HCT116 (cell line): ENCODE measurements at regions not wholly inside any gene's neighbourhood (a gene's known extent, or its start where the extent isn't known, plus 50 kb on each side); places are given as distances from the start of the nearest gene placed in this dataset.

Source experiments
- ATAC-seq: fragments of 200-7000 bp; cut with Tn5 transposase; 2 replicates; pipeline ENCODE4 v1.9.1; 2020; ENCODE audit warnings: mild to moderate bottlenecking, moderate library complexity
- BruUV-seq: library from RNA; stranded (reverse); fragments of 400-500 nt; replicated peaks from 2 replicates; lab custom pipeline; 2021; lab: Mats Ljungman, UMichigan
- CTCF ChIA-PET: fragments of 300-600 bp; sonication (Branson Sonifier 250); formaldehyde crosslinking; loops from one replicate; lab custom pipeline; 2021; ENCODE audit warnings: antibody characterized with exemption; lab: Charles Lee
- POLR2A ChIA-PET: fragments of 300-600, 350-600 bp; sonication (Branson Sonifier 250); formaldehyde crosslinking; loops from one replicate; lab custom pipeline; 2021; ENCODE audit warnings: antibody characterized with exemption; lab: Charles Lee
- RAD21 ChIA-PET, 2 experiments: fragments of 300-600 bp; sonication (Branson Sonifier 250); formaldehyde crosslinking; loops; one replicate each; lab custom pipeline; 2023; ENCODE audit warnings: low total read pairs in 2 of 2; ENCODE audit not compliant: uncharacterized antibody in 2 of 2, unreplicated experiment in 2 of 2, low non-redundant PET in 1 of 2; lab: Charles Lee
- DNase-seq: peaks from one replicate; pipeline ENCODE4 v3.0.0-alpha.2; 2010; ENCODE audit warnings: low read depth, low spot score
- H2AFZ ChIP-seq: fragments of 200-600 bp; shearing (Covaris generic), sonication (generic); 2 replicates; pipeline ENCODE4 v1.6.1; 2017; ENCODE audit warnings: low read depth, mixed run types, mixed read lengths, antibody characterized with exemption, low read length; ENCODE audit not compliant: poor library complexity, severe bottlenecking
- H3K27ac ChIP-seq: 2 replicates; pipeline ENCODE4 v1.5.1; 2012; ENCODE audit warnings: low read depth, low read length
- H3K27me3 ChIP-seq: fragments of 200-600 bp; sonication (generic); 2 replicates; pipeline ENCODE4 v1.6.1; 2016; ENCODE audit warnings: mixed run types, low read length, mixed read lengths; ENCODE audit not compliant: insufficient read depth
- H3K36me3 ChIP-seq, 2 experiments: fragments of 200-500 bp in 1 of 2; fragments of 200-600 bp in 1 of 2; sonication (Bioruptor generic) in 1 of 2; sonication (generic) in 1 of 2; 2 replicates each; pipeline versions ENCODE4 v1.5.1 to v1.6.1; 2014 to 2016; ENCODE audit warnings: low read length in 2 of 2, inconsistent platforms in 1 of 2, mixed read lengths in 1 of 2, mixed run types in 1 of 2; ENCODE audit not compliant: insufficient read depth in 2 of 2, control insufficient read depth in 1 of 2
- H3K4me1 ChIP-seq, 2 experiments: fragments of 200-600 bp in 1 of 2; sonication (generic) in 1 of 2; 2 replicates each; pipeline versions ENCODE4 v1.5.1 to v1.6.1; 2012 to 2017; ENCODE audit warnings: low read length in 2 of 2, inconsistent platforms in 1 of 2, mild to moderate bottlenecking in 1 of 2, mixed read lengths in 1 of 2, mixed run types in 1 of 2, moderate library complexity in 1 of 2; ENCODE audit not compliant: insufficient read depth in 2 of 2, control insufficient read depth in 1 of 2
- H3K4me2 ChIP-seq: fragments of 200-600 bp; sonication (generic); 2 replicates; pipeline ENCODE4 v1.6.1; 2017; ENCODE audit warnings: mixed run types, low read length, mixed read lengths
- H3K4me3 ChIP-seq, 2 experiments: fragments of 200-600 bp in 1 of 2; sonication (generic) in 1 of 2; replicated peaks in 1 of 2; 2 replicates each; pipeline ENCODE4 v1.5.1; 2011 to 2016; ENCODE audit warnings: low read length in 2 of 2, control low read depth in 1 of 2, low read depth in 1 of 2, mild to moderate bottlenecking in 1 of 2, mixed read lengths in 1 of 2, mixed run types in 1 of 2
- H3K79me2 ChIP-seq: fragments of 200-600 bp; sonication (generic); 2 replicates; pipeline ENCODE4 v1.6.1; 2017; ENCODE audit warnings: mild to moderate bottlenecking, mixed run types, low read length, moderate library complexity, mixed read lengths; ENCODE audit not compliant: insufficient read depth
- H3K9ac ChIP-seq: fragments of 200-600 bp; sonication (generic); 2 replicates; pipeline ENCODE4 v1.6.1; 2016; ENCODE audit warnings: low read length, mixed read lengths
- H3K9me2 ChIP-seq: fragments of 200-600 bp; sonication (generic), shearing (Covaris generic); 2 replicates; pipeline ENCODE4 v1.6.1; 2017; ENCODE audit warnings: mixed run types, mild to moderate bottlenecking, moderate library complexity; ENCODE audit not compliant: insufficient read depth
- H3K9me3 ChIP-seq, 2 experiments: fragments of 200-500 bp in 1 of 2; fragments of 200-600 bp in 1 of 2; sonication (Bioruptor generic) in 1 of 2; sonication (generic) in 1 of 2; 2 replicates each; pipeline ENCODE4 v1.6.1; 2014 to 2017; ENCODE audit warnings: low read length in 2 of 2, mixed read lengths in 2 of 2, inconsistent platforms in 1 of 2, low read depth in 1 of 2, mild to moderate bottlenecking in 1 of 2, mixed run types in 1 of 2, moderate library complexity in 1 of 2; ENCODE audit not compliant: control insufficient read depth in 1 of 2, insufficient read depth in 1 of 2
- H4K20me1 ChIP-seq: fragments of 200-600 bp; sonication (generic), shearing (Covaris generic); 2 replicates; pipeline ENCODE4 v1.6.1; 2017; ENCODE audit warnings: mixed run types, mild to moderate bottlenecking, moderate library complexity; ENCODE audit not compliant: insufficient read depth
- ATF3 ChIP-seq: IDR thresholded peaks from 2 replicates; pipeline ENCODE4 v1.6.1; 2012
- CBX3 ChIP-seq: IDR thresholded peaks from 2 replicates; pipeline ENCODE4 v1.6.1; 2012; ENCODE audit warnings: low read depth
- CEBPB ChIP-seq: IDR thresholded peaks from 2 replicates; pipeline ENCODE4 v1.6.1; 2012; ENCODE audit warnings: low read depth
- CTCF ChIP-seq, 3 experiments: fragments of 200-600 bp in 1 of 3; sonication (generic) in 1 of 3; IDR thresholded peaks in 2 of 3; conservative IDR thresholded peaks in 1 of 3; 2 replicates each; pipeline ENCODE4 v1.5.1; 2012 to 2017; ENCODE audit warnings: low read depth in 2 of 3, low read length in 2 of 3, antibody characterized with exemption in 1 of 3, borderline replicate concordance in 1 of 3, control low read depth in 1 of 3, mild to moderate bottlenecking in 1 of 3, mixed read lengths in 1 of 3, mixed run types in 1 of 3, moderate library complexity in 1 of 3; ENCODE audit not compliant: insufficient read depth in 1 of 3
- EZH2 ChIP-seq: fragments of 200-600 bp; sonication (generic); IDR thresholded peaks from 2 replicates; pipeline ENCODE4 v1.6.1; 2017; ENCODE audit warnings: antibody characterized with exemption, mixed run types
- EZH2phosphoT487 ChIP-seq: fragments of 200-600 bp; IDR thresholded peaks from 2 replicates; pipeline ENCODE4 v1.6.1; 2018; ENCODE audit warnings: antibody characterized with exemption, borderline replicate concordance
- FOSL1 ChIP-seq: IDR thresholded peaks from 2 replicates; pipeline ENCODE4 v1.6.1; 2012; ENCODE audit warnings: low read depth
- POLR2A ChIP-seq: IDR thresholded peaks from 2 replicates; pipeline ENCODE4 v1.7.0; 2011; ENCODE audit warnings: borderline replicate concordance; ENCODE audit not compliant: insufficient read depth, insufficient read length; ENCODE audit errors: extremely low read depth
- SIN3A ChIP-seq: IDR thresholded peaks from 2 replicates; pipeline ENCODE4 v1.6.1; 2012; ENCODE audit warnings: low read depth
- SP1 ChIP-seq: IDR thresholded peaks from 2 replicates; pipeline ENCODE4 v1.6.1; 2012; ENCODE audit warnings: low read depth
- SRF ChIP-seq: IDR thresholded peaks from 2 replicates; pipeline ENCODE4 v1.6.1; 2012; ENCODE audit warnings: low read depth
- TCF7L2 ChIP-seq: IDR thresholded peaks from 2 replicates; pipeline ENCODE4 v1.7.0; 2011; ENCODE audit warnings: borderline replicate concordance, inconsistent platforms; ENCODE audit not compliant: insufficient read depth, insufficient read length; ENCODE audit errors: extremely low read depth
- ZBTB33 ChIP-seq: IDR thresholded peaks from 2 replicates; pipeline ENCODE4 v1.6.1; 2011; ENCODE audit warnings: mild to moderate bottlenecking, low read length, moderate library complexity; ENCODE audit not compliant: insufficient replicate concordance; ENCODE audit errors: extremely low read depth
- ZFX ChIP-seq: fragments of 450-650 bp; IDR thresholded peaks from 2 replicates; pipeline ENCODE4 v1.6.1; 2017
- ZNF274 ChIP-seq: fragments of 200-500 bp; sonication (Bioruptor generic); IDR thresholded peaks from 2 replicates; pipeline ENCODE4 v1.6.1; 2014; ENCODE audit warnings: mild to moderate bottlenecking, low read depth, low read length, inconsistent platforms
- intact Hi-C: fragments of 100-400 bp; cut with micrococcal nuclease; formaldehyde crosslinking; loops from 2 replicates; pipeline ENCODE4 v1.10.0; 2022
- TF ChIP-seq, protein P1 (sequence below): IDR thresholded peaks from 2 replicates; pipeline ENCODE4 v1.6.1; 2012; ENCODE audit warnings: low read depth

GRCh38 chr1:232108598-232108997, 482.0 kb downstream of the DISC1 start:
- intact Hi-C loops = no loop called here
- TF ChIP-seq CBX3 (no peak), ZBTB33 (no peak), SRF (no peak), ATF3 (no peak), ZFX (no peak), SIN3A (no peak), ZNF274 (no peak), SP1 (no peak), CTCF (IDR thresholded peaks at IDR 0.05 in 2 of 3, conservative IDR thresholded peaks at IDR 0.05 in 1 of 3; ENCODE audit: borderline replicate concordance in 1 of 3, insufficient read depth in 1 of 3, low read depth in 2 of 3, low read length in 2 of 3) (no peak), FOSL1 (no peak), TCF7L2 (no peak), EZH2 (no peak), EZH2phosphoT487 (no peak), POLR2A (no peak), CEBPB (no peak)
- TF ChIP-seq, protein P1, sequence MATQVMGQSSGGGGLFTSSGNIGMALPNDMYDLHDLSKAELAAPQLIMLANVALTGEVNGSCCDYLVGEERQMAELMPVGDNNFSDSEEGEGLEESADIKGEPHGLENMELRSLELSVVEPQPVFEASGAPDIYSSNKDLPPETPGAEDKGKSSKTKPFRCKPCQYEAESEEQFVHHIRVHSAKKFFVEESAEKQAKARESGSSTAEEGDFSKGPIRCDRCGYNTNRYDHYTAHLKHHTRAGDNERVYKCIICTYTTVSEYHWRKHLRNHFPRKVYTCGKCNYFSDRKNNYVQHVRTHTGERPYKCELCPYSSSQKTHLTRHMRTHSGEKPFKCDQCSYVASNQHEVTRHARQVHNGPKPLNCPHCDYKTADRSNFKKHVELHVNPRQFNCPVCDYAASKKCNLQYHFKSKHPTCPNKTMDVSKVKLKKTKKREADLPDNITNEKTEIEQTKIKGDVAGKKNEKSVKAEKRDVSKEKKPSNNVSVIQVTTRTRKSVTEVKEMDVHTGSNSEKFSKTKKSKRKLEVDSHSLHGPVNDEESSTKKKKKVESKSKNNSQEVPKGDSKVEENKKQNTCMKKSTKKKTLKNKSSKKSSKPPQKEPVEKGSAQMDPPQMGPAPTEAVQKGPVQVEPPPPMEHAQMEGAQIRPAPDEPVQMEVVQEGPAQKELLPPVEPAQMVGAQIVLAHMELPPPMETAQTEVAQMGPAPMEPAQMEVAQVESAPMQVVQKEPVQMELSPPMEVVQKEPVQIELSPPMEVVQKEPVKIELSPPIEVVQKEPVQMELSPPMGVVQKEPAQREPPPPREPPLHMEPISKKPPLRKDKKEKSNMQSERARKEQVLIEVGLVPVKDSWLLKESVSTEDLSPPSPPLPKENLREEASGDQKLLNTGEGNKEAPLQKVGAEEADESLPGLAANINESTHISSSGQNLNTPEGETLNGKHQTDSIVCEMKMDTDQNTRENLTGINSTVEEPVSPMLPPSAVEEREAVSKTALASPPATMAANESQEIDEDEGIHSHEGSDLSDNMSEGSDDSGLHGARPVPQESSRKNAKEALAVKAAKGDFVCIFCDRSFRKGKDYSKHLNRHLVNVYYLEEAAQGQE = no peak
- ATAC-seq (no peak), DNase-seq (no peak)
- Histone ChIP-seq H2AFZ (no peak overlapping the region), H3K36me3 (no peaks in the 10 kb centered on the region), H3K27me3 (no peaks in the 10 kb centered on the region), H3K4me2 (no peak overlapping the region), H4K20me1 (no peaks in the 10 kb centered on the region), H3K9me3 (no peaks in the 10 kb centered on the region), H3K27ac (no peak overlapping the region), H3K79me2 (no peaks in the 10 kb centered on the region), H3K9ac (no peak overlapping the region), H3K4me3 (no peak overlapping the region), H3K9me2 (no peaks in the 10 kb centered on the region), H3K4me1 (no peaks in the 10 kb centered on the region)
- ChIA-PET CTCF (no interaction called here), RAD21 (no interaction called here), POLR2A (no interaction called here)
- no TSS peak for BruUV-seq
